Activated CD4-positive, alpha-beta memory T cell treated with anti-CD3 and anti-CD28 coated beads for 36 hours (primary cell): ENCODE measurements at regions not wholly inside any gene's neighbourhood (a gene's known extent, or its start where the extent isn't known, plus 50 kb on each side); places are given as distances from the start of the nearest gene placed in this dataset.

ENCODE experiments used
- CTCF ChIA-PET: fragments of 350-600 bp; sonication (Branson Sonifier 250); formaldehyde crosslinking; loops from one replicate; lab custom pipeline; 2021; ENCODE audit warnings: antibody characterized with exemption, inconsistent platforms; lab: Charles Lee
- POLR2A ChIA-PET: fragments of 350-600 bp; sonication (Branson Sonifier 250); formaldehyde crosslinking; loops from one replicate; lab custom pipeline; 2021; ENCODE audit warnings: antibody characterized with exemption; lab: Charles Lee
- DNase-seq: peaks from one replicate; pipeline ENCODE4 v3.0.0-alpha.2; 2020
- H3K27ac Mint-ChIP-seq: one replicate; pipeline ENCODE4 v1.8.0; 2021; ENCODE audit warnings: mixed read lengths
- H3K27me3 Mint-ChIP-seq: one replicate; pipeline ENCODE4 v1.8.0; 2021; ENCODE audit warnings: mixed read lengths
- H3K36me3 Mint-ChIP-seq: one replicate; pipeline ENCODE4 v1.8.0; 2021; ENCODE audit warnings: mixed read lengths
- H3K4me1 Mint-ChIP-seq: one replicate; pipeline ENCODE4 v1.8.0; 2021; ENCODE audit warnings: low read depth, mixed read lengths
- H3K4me3 Mint-ChIP-seq: one replicate; pipeline ENCODE4 v1.8.0; 2021; ENCODE audit warnings: mild to moderate bottlenecking, mixed read lengths
- H3K9me3 Mint-ChIP-seq: one replicate; pipeline ENCODE4 v1.8.0; 2021; ENCODE audit warnings: mixed read lengths
- intact Hi-C: fragments of 100-400 bp; cut with micrococcal nuclease; formaldehyde crosslinking; loops from one replicate; pipeline ENCODE4 v1.15.1; 2023

GRCh38 chr16:51445250-51445649 lies 294.2 kb upstream of the SALL1 start:
- CTCF ChIA-PET: no interaction called here
- no peak overlapping the region for H3K4me3 Mint-ChIP-seq
- DNase-seq: no peak
- H3K27me3 Mint-ChIP-seq: peaks cover 2% of the 10 kb centered on the region
- H3K27ac Mint-ChIP-seq: no peak overlapping the region
- H3K9me3 Mint-ChIP-seq: peaks cover 4% of the 10 kb centered on the region
- POLR2A ChIA-PET: no interaction called here
- no peaks in the 10 kb centered on the region for H3K36me3 Mint-ChIP-seq
- no peaks in the 10 kb centered on the region for H3K4me1 Mint-ChIP-seq
- intact Hi-C loops: no loop called here

- Mint-ChIP-seq H3K4me1 (no peaks in the 10 kb centered on the region), H3K9me3 (peaks cover 4% of the 10 kb centered on the region), H3K27me3 (peaks cover 2% of the 10 kb centered on the region), H3K27ac (no peak overlapping the region), H3K36me3 (no peaks in the 10 kb centered on the region), H3K4me3 (no peak overlapping the region)
- POLR2A ChIA-PET: no interaction called here
- CTCF ChIA-PET: no interaction called here
- no peak for DNase-seq
- intact Hi-C loops: no loop called here
Measured at GRCh38 chr16:51443934-51444333, 292.9 kb upstream of the SALL1 start.

- POLR2A ChIA-PET: no interaction called here
- H3K4me1 Mint-ChIP-seq: no peaks in the 10 kb centered on the region
- peaks cover 2% of the 10 kb centered on the region for H3K27me3 Mint-ChIP-seq
- no peaks in the 10 kb centered on the region for H3K36me3 Mint-ChIP-seq
- no peak for DNase-seq
- CTCF ChIA-PET: no interaction called here
- intact Hi-C loops: no loop called here
- H3K9me3 Mint-ChIP-seq: peaks cover 4% of the 10 kb centered on the region
- no peak overlapping the region for H3K4me3 Mint-ChIP-seq
- no peak overlapping the region for H3K27ac Mint-ChIP-seq
Measured at GRCh38 chr16:51442141-51442870, 291.2 kb upstream of the SALL1 start.

- H3K4me3 Mint-ChIP-seq: no peak overlapping the region
- ChIA-PET POLR2A (no interaction called here), CTCF (no interaction called here)
- no peak overlapping the region for H3K27ac Mint-ChIP-seq
- H3K9me3 Mint-ChIP-seq: peaks cover 4% of the 10 kb centered on the region
- no peaks in the 10 kb centered on the region for H3K36me3 Mint-ChIP-seq
- peaks cover 2% of the 10 kb centered on the region for H3K27me3 Mint-ChIP-seq
- no peaks in the 10 kb centered on the region for H3K4me1 Mint-ChIP-seq
- no peak for DNase-seq
- intact Hi-C loops: no loop called here
Measured at GRCh38 chr16:51440131-51440889, 289.2 kb upstream of the SALL1 start.

GRCh38 chr16:51439271-51439670 lies 288.2 kb upstream of the SALL1 start:
- no peak for DNase-seq
- no peaks in the 10 kb centered on the region for H3K4me1 Mint-ChIP-seq
- H3K27ac Mint-ChIP-seq: no peak overlapping the region
- CTCF ChIA-PET: no interaction called here
- no peaks in the 10 kb centered on the region for H3K36me3 Mint-ChIP-seq
- no peak overlapping the region for H3K4me3 Mint-ChIP-seq
- H3K9me3 Mint-ChIP-seq: peaks cover 9% of the 10 kb centered on the region
- POLR2A ChIA-PET: no interaction called here
- H3K27me3 Mint-ChIP-seq: peaks cover 2% of the 10 kb centered on the region
- intact Hi-C loops: no loop called here

- Mint-ChIP-seq H3K4me3 (no peak overlapping the region), H3K27ac (no peak overlapping the region), H3K9me3 (peaks cover 5% of the 10 kb centered on the region), H3K36me3 (no peaks in the 10 kb centered on the region), H3K4me1 (no peaks in the 10 kb centered on the region), H3K27me3 (no peaks in the 10 kb centered on the region)
- DNase-seq: no peak
- intact Hi-C loops: no loop called here
- POLR2A ChIA-PET: no interaction called here
- CTCF ChIA-PET: no interaction called here
Measured at GRCh38 chr16:51436742-51437141, 285.7 kb upstream of the SALL1 start.

GRCh38 chr16:51434567-51435198 lies 283.6 kb upstream of the SALL1 start:
- H3K27me3 Mint-ChIP-seq: no peaks in the 10 kb centered on the region
- H3K4me3 Mint-ChIP-seq: no peak overlapping the region
- H3K27ac Mint-ChIP-seq: no peak overlapping the region
- H3K9me3 Mint-ChIP-seq: peaks cover 7% of the 10 kb centered on the region
- CTCF ChIA-PET: no interaction called here
- POLR2A ChIA-PET: no interaction called here
- DNase-seq: no peak
- H3K36me3 Mint-ChIP-seq: no peaks in the 10 kb centered on the region
- intact Hi-C loops: no loop called here
- H3K4me1 Mint-ChIP-seq: no peaks in the 10 kb centered on the region

GRCh38 chr16:51433599-51433998 lies 282.5 kb upstream of the SALL1 start:
- Mint-ChIP-seq H3K4me3 (no peak overlapping the region), H3K4me1 (no peaks in the 10 kb centered on the region), H3K9me3 (peaks cover 10% of the 10 kb centered on the region), H3K27ac (no peak overlapping the region), H3K27me3 (no peaks in the 10 kb centered on the region), H3K36me3 (no peaks in the 10 kb centered on the region)
- intact Hi-C loops: no loop called here
- POLR2A ChIA-PET: no interaction called here
- CTCF ChIA-PET: no interaction called here
- DNase-seq: no peak

GRCh38 chr16:51431517-51432241 lies 280.6 kb upstream of the SALL1 start:
- Mint-ChIP-seq H3K4me3 (no peak overlapping the region), H3K4me1 (no peaks in the 10 kb centered on the region), H3K27me3 (no peaks in the 10 kb centered on the region), H3K36me3 (no peaks in the 10 kb centered on the region), H3K9me3 (peaks cover 10% of the 10 kb centered on the region), H3K27ac (no peak overlapping the region)
- DNase-seq: no peak
- ChIA-PET CTCF (no interaction called here), POLR2A (no interaction called here)
- intact Hi-C loops: no loop called here

GRCh38 chr16:51430716-51431369 lies 279.8 kb upstream of the SALL1 start:
- no peak overlapping the region for H3K4me3 Mint-ChIP-seq
- DNase-seq: no peak
- POLR2A ChIA-PET: no interaction called here
- CTCF ChIA-PET: no interaction called here
- intact Hi-C loops: no loop called here
- peaks cover 10% of the 10 kb centered on the region for H3K9me3 Mint-ChIP-seq
- no peak overlapping the region for H3K27ac Mint-ChIP-seq
- H3K4me1 Mint-ChIP-seq: no peaks in the 10 kb centered on the region
- H3K36me3 Mint-ChIP-seq: no peaks in the 10 kb centered on the region
- no peaks in the 10 kb centered on the region for H3K27me3 Mint-ChIP-seq

- DNase-seq: no peak
- intact Hi-C loops: no loop called here
- ChIA-PET CTCF (no interaction called here), POLR2A (interaction anchor here (0.6 kb wide), 1 partner anchor 191 kb away, joined by 3 read pairs; no protein-coding TSS in a partner anchor)
- no peaks in the 10 kb centered on the region for H3K27me3 Mint-ChIP-seq
- H3K36me3 Mint-ChIP-seq: no peaks in the 10 kb centered on the region
- no peaks in the 10 kb centered on the region for H3K4me1 Mint-ChIP-seq
- H3K4me3 Mint-ChIP-seq: no peak overlapping the region
- peaks cover 4% of the 10 kb centered on the region for H3K9me3 Mint-ChIP-seq
- H3K27ac Mint-ChIP-seq: no peak overlapping the region
Measured at GRCh38 chr16:51429041-51429440, 278.0 kb upstream of the SALL1 start.

GRCh38 chr16:51427085-51427484 lies 276.0 kb upstream of the SALL1 start:
- POLR2A ChIA-PET: no interaction called here
- H3K36me3 Mint-ChIP-seq: no peaks in the 10 kb centered on the region
- no peaks in the 10 kb centered on the region for H3K27me3 Mint-ChIP-seq
- no peak overlapping the region for H3K4me3 Mint-ChIP-seq
- no peaks in the 10 kb centered on the region for H3K4me1 Mint-ChIP-seq
- intact Hi-C loops: no loop called here
- no peak for DNase-seq
- CTCF ChIA-PET: no interaction called here
- no peak overlapping the region for H3K27ac Mint-ChIP-seq
- H3K9me3 Mint-ChIP-seq: peaks cover 8% of the 10 kb centered on the region
